Peyer's patch (tissue), 4 donors: ENCODE measurements at regions not wholly inside any gene's neighbourhood (a gene's known extent, or its start where the extent isn't known, plus 50 kb on each side); places are given as distances from the start of the nearest gene placed in this dataset.

Experiments
- DNase-seq, 3 donors: peaks; one replicate each; pipeline ENCODE4 v3.0.0-alpha.2; 2017 to 2019
- H3K27ac ChIP-seq, 4 donors: fragments of 200-600 bp; sonication (generic); one replicate each; pipeline ENCODE4 v1.5.1; 2016 to 2019
- H3K27me3 ChIP-seq, 2 donors: fragments of 200-600 bp; sonication (generic); one replicate each; pipeline ENCODE4 v1.5.1; 2019
- H3K36me3 ChIP-seq, 3 donors: fragments of 200-600 bp; sonication (generic); one replicate each; pipeline ENCODE4 v1.5.1; 2016 to 2019
- H3K4me1 ChIP-seq, 4 donors: fragments of 200-600 bp; sonication (generic); one replicate each; pipeline ENCODE4 v1.5.1; 2016 to 2019
- H3K4me3 ChIP-seq, 4 donors: fragments of 200-600 bp; sonication (generic); 1 replicate in 3 of 4; 2 replicates in 1 of 4; pipeline ENCODE4 v1.5.1; 2016 to 2019; ENCODE audit warnings: mild to moderate bottlenecking in 1 of 4
- H3K9me3 ChIP-seq, 4 donors: fragments of 200-600 bp; sonication (generic); one replicate each; pipeline ENCODE4 v1.5.1; 2016 to 2019; ENCODE audit warnings: mild to moderate bottlenecking in 1 of 4
- CTCF ChIP-seq, 6 experiments: fragments of 450-650 bp in 4 of 6; fragments of 200-600 bp in 2 of 6; sonication (generic) in 1 of 6; IDR thresholded peaks; one replicate each; pipeline ENCODE4 v1.5.1; 2017 to 2019; ENCODE audit warnings: antibody characterized with exemption in 6 of 6, mild to moderate bottlenecking in 3 of 6, moderate library complexity in 1 of 6
- POLR2A ChIP-seq, 2 donors: fragments of 450-650 bp; IDR thresholded peaks; one replicate each; pipeline ENCODE4 v1.5.1; 2017; ENCODE audit warnings: antibody characterized with exemption in 2 of 2, mild to moderate bottlenecking in 2 of 2, moderate library complexity in 2 of 2

- no peak overlapping the region for H3K4me3 ChIP-seq
- DNase-seq, result no peak
- no peaks in the 10 kb centered on the region for H3K27me3 ChIP-seq
- H3K27ac ChIP-seq, result no peak overlapping the region
- TF ChIP-seq POLR2A (IDR thresholded peaks at IDR 0.05), result no peak
- no peak for TF ChIP-seq CTCF (IDR thresholded peaks at IDR 0.05)
- no peaks in the 10 kb centered on the region for H3K36me3 ChIP-seq
- no peaks in the 10 kb centered on the region for H3K9me3 ChIP-seq
- H3K4me1 ChIP-seq, result no peaks in the 10 kb centered on the region
Measured at GRCh38 chr20:39660226-39660625, 698.1 kb downstream of the DHX35 start.

- no peak for TF ChIP-seq POLR2A (IDR thresholded peaks at IDR 0.05)
- TF ChIP-seq CTCF (IDR thresholded peaks at IDR 0.05), result peak in 1 of 6 experiments; percentile 22
- Histone ChIP-seq H3K4me3 (no peak overlapping the region), H3K9me3 (no peaks in the 10 kb centered on the region), H3K27ac (no peak overlapping the region), H3K36me3 (no peaks in the 10 kb centered on the region), H3K27me3 (no peaks in the 10 kb centered on the region), H3K4me1 (no peaks in the 10 kb centered on the region)
- no peak for DNase-seq
Measured at GRCh38 chr20:39658662-39659409, 696.7 kb downstream of the DHX35 start.

GRCh38 chr20:39654171-39654570 is 692.0 kb downstream of the DHX35 start:
- H3K4me1 ChIP-seq, result no peaks in the 10 kb centered on the region
- H3K27ac ChIP-seq, result no peak overlapping the region
- no peak for DNase-seq
- no peak for TF ChIP-seq POLR2A (IDR thresholded peaks at IDR 0.05)
- no peak for TF ChIP-seq CTCF (IDR thresholded peaks at IDR 0.05)
- no peaks in the 10 kb centered on the region for H3K9me3 ChIP-seq
- no peaks in the 10 kb centered on the region for H3K27me3 ChIP-seq
- no peaks in the 10 kb centered on the region for H3K36me3 ChIP-seq
- no peak overlapping the region for H3K4me3 ChIP-seq

GRCh38 chr20:39651645-39652325 is 689.6 kb downstream of the DHX35 start:
- H3K4me3 ChIP-seq, result no peak overlapping the region
- no peaks in the 10 kb centered on the region for H3K4me1 ChIP-seq
- H3K36me3 ChIP-seq, result no peaks in the 10 kb centered on the region
- H3K9me3 ChIP-seq, result no peaks in the 10 kb centered on the region
- H3K27me3 ChIP-seq, result no peaks in the 10 kb centered on the region
- H3K27ac ChIP-seq, result no peak overlapping the region
- TF ChIP-seq CTCF (IDR thresholded peaks at IDR 0.05), result no peak
- no peak for TF ChIP-seq POLR2A (IDR thresholded peaks at IDR 0.05)
- DNase-seq, result no peak

- no peak overlapping the region for H3K27ac ChIP-seq
- no peaks in the 10 kb centered on the region for H3K4me1 ChIP-seq
- no peak overlapping the region for H3K4me3 ChIP-seq
- H3K27me3 ChIP-seq, result no peaks in the 10 kb centered on the region
- TF ChIP-seq POLR2A (IDR thresholded peaks at IDR 0.05) (no peak), CTCF (IDR thresholded peaks at IDR 0.05) (no peak)
- H3K36me3 ChIP-seq, result no peaks in the 10 kb centered on the region
- H3K9me3 ChIP-seq, result no peaks in the 10 kb centered on the region
- DNase-seq, result no peak
Measured at GRCh38 chr20:39646874-39647413, 684.8 kb downstream of the DHX35 start.
